ENCODE measurements at regions not wholly inside any gene's neighbourhood (a gene's known extent, or its start where the extent isn't known, plus 50 kb on each side); places are given as distances from the start of the nearest gene placed in this dataset.

DNA sequence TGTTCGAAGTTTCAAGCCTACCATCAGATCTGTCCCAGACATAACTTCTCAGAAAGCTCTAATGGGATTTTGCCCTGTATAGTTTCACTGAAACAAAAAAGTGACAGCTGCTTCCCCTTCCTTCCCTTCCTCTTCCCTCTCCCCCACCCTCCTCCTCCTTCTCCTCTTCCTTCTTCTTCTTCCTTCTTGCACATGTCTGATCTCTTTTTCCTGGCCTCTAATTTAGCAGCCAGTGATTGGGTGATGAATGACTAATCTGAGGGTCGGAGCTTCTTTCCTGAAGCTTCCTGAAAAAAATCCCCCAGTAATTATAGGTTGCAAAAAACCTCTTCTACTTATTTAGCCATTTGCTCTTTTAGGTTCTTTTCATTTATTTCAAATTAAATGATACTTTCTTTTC is 168.7 kb downstream of the POTEB3 start:
- H3K27ac Mint-ChIP-seq: no peak overlapping the region
- H3K4me1 Mint-ChIP-seq: no peaks in the 10 kb centered on the region
- peaks cover 52% of the 10 kb centered on the region for H3K36me3 Mint-ChIP-seq
- POLR2A ChIA-PET: no interaction called here
- peaks cover 62% of the 10 kb centered on the region for H3K9me3 Mint-ChIP-seq
- no peak for TF ChIP-seq ATF3 (CRISPR knock-in tag; conservative IDR thresholded peaks at IDR 0.05)
- no peak for TF ChIP-seq E2F5 (CRISPR knock-in tag; IDR thresholded peaks at IDR 0.05)
- TF ChIP-seq TCF7 (CRISPR knock-in tag; IDR thresholded peaks at IDR 0.05; ENCODE audit: low read depth): no peak
- TF ChIP-seq ELF4 (CRISPR knock-in tag; IDR thresholded peaks at IDR 0.05; ENCODE audit: low read depth): no peak
- TF ChIP-seq ZNF232 (CRISPR knock-in tag; IDR thresholded peaks at IDR 0.05): no peak
- TF ChIP-seq ZNF416 (CRISPR knock-in tag; IDR thresholded peaks at IDR 0.05): no peak
- no peak for TF ChIP-seq MXD4 (CRISPR knock-in tag; IDR thresholded peaks at IDR 0.05; ENCODE audit: borderline replicate concordance)
- TF ChIP-seq JUN (CRISPR knock-in tag; IDR thresholded peaks at IDR 0.05): no peak
- no peak for TF ChIP-seq PREB (CRISPR knock-in tag; IDR thresholded peaks at IDR 0.05; ENCODE audit: borderline replicate concordance)
- no peak for TF ChIP-seq STAT6 (CRISPR knock-in tag; conservative IDR thresholded peaks at IDR 0.05; ENCODE audit: low read depth)
- TF ChIP-seq, protein P1, sequence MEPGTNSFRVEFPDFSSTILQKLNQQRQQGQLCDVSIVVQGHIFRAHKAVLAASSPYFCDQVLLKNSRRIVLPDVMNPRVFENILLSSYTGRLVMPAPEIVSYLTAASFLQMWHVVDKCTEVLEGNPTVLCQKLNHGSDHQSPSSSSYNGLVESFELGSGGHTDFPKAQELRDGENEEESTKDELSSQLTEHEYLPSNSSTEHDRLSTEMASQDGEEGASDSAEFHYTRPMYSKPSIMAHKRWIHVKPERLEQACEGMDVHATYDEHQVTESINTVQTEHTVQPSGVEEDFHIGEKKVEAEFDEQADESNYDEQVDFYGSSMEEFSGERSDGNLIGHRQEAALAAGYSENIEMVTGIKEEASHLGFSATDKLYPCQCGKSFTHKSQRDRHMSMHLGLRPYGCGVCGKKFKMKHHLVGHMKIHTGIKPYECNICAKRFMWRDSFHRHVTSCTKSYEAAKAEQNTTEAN (CRISPR knock-in tag; IDR thresholded peaks at IDR 0.05): no peak
- TF ChIP-seq, protein P2, sequence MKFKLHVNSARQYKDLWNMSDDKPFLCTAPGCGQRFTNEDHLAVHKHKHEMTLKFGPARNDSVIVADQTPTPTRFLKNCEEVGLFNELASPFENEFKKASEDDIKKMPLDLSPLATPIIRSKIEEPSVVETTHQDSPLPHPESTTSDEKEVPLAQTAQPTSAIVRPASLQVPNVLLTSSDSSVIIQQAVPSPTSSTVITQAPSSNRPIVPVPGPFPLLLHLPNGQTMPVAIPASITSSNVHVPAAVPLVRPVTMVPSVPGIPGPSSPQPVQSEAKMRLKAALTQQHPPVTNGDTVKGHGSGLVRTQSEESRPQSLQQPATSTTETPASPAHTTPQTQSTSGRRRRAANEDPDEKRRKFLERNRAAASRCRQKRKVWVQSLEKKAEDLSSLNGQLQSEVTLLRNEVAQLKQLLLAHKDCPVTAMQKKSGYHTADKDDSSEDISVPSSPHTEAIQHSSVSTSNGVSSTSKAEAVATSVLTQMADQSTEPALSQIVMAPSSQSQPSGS (CRISPR knock-in tag; IDR thresholded peaks at IDR 0.05; ENCODE audit: borderline replicate concordance, low read depth): no peak
- no peak for TF ChIP-seq ZNF396 (CRISPR knock-in tag; IDR thresholded peaks at IDR 0.05; ENCODE audit: borderline replicate concordance)
- TF ChIP-seq ZBTB21 (CRISPR knock-in tag; IDR thresholded peaks at IDR 0.05; ENCODE audit: borderline replicate concordance): no peak
- TF ChIP-seq, protein P3, sequence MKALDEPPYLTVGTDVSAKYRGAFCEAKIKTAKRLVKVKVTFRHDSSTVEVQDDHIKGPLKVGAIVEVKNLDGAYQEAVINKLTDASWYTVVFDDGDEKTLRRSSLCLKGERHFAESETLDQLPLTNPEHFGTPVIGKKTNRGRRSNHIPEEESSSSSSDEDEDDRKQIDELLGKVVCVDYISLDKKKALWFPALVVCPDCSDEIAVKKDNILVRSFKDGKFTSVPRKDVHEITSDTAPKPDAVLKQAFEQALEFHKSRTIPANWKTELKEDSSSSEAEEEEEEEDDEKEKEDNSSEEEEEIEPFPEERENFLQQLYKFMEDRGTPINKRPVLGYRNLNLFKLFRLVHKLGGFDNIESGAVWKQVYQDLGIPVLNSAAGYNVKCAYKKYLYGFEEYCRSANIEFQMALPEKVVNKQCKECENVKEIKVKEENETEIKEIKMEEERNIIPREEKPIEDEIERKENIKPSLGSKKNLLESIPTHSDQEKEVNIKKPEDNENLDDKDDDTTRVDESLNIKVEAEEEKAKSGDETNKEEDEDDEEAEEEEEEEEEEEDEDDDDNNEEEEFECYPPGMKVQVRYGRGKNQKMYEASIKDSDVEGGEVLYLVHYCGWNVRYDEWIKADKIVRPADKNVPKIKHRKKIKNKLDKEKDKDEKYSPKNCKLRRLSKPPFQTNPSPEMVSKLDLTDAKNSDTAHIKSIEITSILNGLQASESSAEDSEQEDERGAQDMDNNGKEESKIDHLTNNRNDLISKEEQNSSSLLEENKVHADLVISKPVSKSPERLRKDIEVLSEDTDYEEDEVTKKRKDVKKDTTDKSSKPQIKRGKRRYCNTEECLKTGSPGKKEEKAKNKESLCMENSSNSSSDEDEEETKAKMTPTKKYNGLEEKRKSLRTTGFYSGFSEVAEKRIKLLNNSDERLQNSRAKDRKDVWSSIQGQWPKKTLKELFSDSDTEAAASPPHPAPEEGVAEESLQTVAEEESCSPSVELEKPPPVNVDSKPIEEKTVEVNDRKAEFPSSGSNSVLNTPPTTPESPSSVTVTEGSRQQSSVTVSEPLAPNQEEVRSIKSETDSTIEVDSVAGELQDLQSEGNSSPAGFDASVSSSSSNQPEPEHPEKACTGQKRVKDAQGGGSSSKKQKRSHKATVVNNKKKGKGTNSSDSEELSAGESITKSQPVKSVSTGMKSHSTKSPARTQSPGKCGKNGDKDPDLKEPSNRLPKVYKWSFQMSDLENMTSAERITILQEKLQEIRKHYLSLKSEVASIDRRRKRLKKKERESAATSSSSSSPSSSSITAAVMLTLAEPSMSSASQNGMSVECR (CRISPR knock-in tag; IDR thresholded peaks at IDR 0.05; ENCODE audit: borderline replicate concordance): no peak
- TF ChIP-seq, protein P4, sequence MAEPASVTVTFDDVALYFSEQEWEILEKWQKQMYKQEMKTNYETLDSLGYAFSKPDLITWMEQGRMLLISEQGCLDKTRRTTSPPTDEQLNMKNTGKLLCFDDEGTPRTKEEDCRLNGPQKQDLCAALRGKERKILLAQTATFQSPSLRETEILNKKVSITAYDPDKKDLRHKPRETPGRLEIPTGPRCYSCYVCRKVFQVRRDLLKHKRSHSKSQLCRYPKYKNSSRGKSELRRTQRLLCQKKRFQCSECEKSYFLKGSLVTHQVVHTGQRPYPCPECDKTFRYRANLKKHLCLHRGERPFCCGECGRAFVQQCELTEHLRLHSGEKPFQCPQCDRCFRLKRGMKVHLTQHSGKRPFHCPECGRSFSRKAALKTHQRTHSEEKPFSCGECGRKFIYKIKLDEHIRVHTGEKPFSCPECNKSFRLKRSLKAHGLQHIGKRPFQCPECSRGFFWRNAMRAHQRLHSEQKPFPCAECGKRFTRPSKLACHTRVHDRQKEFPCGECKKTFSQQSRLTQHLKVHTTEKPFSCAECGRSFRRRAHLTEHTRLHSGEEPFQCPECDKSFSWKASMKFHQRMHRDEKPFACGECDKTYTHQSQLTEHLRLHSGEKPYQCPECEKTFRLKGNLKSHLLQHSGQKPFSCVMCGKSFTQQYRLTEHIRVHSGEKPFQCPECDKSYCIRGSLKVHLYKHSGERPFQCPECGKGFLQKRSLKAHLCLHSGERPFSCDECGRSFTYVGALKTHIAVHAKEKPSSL (CRISPR knock-in tag; conservative IDR thresholded peaks at IDR 0.05): no peak
- no peak for TF ChIP-seq AFF4 (CRISPR knock-in tag; IDR thresholded peaks at IDR 0.05; ENCODE audit: borderline replicate concordance)
- CTCF ChIA-PET: no interaction called here
- no peak for ATAC-seq
- peaks cover 19% of the 10 kb centered on the region for H3K27me3 Mint-ChIP-seq (ENCODE audit: low read depth)
- no peak for DNase-seq (ENCODE audit: low spot score)
- no peak overlapping the region for H3K4me3 Mint-ChIP-seq
